ENCODE measurements at regions not wholly inside any gene's neighbourhood (a gene's known extent, or its start where the extent isn't known, plus 50 kb on each side); places are given as distances from the start of the nearest gene placed in this dataset.
"Not testable (repeated sequence)": the region's sequence is repeated elsewhere in the genome, so short reads cannot be mapped to it uniquely, and the experiment has no call there.

DNA sequence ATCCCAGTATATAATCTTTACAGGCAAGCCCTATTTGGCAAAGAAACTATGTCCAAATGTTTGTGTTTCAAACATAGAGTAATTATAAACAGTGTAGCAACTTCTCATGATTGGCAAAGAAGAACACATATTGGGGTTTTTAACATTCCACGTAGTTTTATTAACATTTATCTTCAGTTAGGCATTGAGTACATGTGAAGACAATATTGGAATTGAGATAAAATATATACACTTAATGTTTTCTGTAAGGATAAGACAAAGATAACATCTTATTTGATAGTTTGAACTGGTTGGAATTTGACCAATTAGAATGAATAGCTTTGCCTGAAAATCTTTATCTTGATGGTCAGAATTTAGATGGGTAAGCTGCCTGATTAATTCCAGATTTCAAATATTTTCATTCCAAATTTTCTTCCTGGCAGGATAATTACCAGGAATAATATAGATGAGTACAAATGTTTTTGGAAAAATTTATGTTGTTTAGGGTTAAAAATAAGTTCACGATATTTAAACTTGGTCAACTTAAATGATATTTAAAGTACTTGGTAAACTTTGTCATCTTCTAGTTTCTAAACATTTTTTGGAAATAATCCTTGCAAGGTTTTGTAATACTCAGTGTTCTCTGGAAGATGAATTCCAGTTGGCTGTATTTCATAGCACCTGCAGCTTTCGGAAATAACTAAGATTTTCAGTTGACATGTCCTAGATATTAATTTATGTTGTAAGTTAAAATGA lies 536.5 kb upstream of the SPRY2 start:
- FAIRE-seq (no peak), DNase-seq (no peak)
- TF ChIP-seq, protein P1, sequence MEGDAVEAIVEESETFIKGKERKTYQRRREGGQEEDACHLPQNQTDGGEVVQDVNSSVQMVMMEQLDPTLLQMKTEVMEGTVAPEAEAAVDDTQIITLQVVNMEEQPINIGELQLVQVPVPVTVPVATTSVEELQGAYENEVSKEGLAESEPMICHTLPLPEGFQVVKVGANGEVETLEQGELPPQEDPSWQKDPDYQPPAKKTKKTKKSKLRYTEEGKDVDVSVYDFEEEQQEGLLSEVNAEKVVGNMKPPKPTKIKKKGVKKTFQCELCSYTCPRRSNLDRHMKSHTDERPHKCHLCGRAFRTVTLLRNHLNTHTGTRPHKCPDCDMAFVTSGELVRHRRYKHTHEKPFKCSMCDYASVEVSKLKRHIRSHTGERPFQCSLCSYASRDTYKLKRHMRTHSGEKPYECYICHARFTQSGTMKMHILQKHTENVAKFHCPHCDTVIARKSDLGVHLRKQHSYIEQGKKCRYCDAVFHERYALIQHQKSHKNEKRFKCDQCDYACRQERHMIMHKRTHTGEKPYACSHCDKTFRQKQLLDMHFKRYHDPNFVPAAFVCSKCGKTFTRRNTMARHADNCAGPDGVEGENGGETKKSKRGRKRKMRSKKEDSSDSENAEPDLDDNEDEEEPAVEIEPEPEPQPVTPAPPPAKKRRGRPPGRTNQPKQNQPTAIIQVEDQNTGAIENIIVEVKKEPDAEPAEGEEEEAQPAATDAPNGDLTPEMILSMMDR (IDR thresholded peaks at IDR 0.05; ENCODE audit: borderline replicate concordance, extremely low read depth, insufficient read depth) = no peak
- Histone ChIP-seq H3K9me3 (ENCODE audit: control insufficient read depth in 2 of 3, insufficient read depth in 1 of 3, low read length in 3 of 3) (no peaks in the 10 kb centered on the region), H3K36me3 (ENCODE audit: control insufficient read depth in 2 of 3, insufficient read depth in 3 of 3, low read length in 3 of 3) (no peaks in the 10 kb centered on the region), H3K4me3 (ENCODE audit: low read length in 3 of 3) (no peak overlapping the region), H3K9ac (ENCODE audit: low read length in 3 of 3) (no peak overlapping the region), H3K4me1 (ENCODE audit: control insufficient read depth in 2 of 3, insufficient read depth in 2 of 3, low read depth in 1 of 3, low read length in 3 of 3) (no peaks in the 10 kb centered on the region), H3K27me3 (ENCODE audit: control insufficient read depth, insufficient read depth, low read length) (no peaks in the 10 kb centered on the region), H3K27ac (ENCODE audit: low read depth in 2 of 2, low read length in 2 of 2) (no peak overlapping the region)
- intact Hi-C loops (cut with DNase I) = no loop called here

DNA sequence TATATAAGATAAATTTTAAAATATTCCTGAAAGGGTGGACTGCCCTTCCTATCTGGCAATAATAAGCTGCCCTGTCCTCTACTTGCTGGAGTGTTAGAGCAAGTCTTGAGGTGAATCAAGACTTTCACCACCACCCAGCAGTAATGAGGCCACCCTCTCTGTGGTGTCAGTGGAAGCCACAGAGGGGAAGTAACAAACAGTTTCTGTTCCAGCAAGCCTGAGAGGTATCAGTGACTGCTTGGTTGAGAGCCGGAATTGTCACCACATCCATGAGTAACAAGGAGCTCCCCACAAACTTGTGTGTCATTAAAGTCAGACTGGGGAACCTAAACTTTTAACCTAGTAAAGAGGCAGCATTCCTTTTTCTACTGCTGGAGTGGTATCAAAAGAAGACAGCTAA lies 532.7 kb upstream of the SPRY2 start:
- H3K9ac ChIP-seq (ENCODE audit: low read length in 3 of 3) = no peak overlapping the region
- DNase-seq = no peak
- no peak overlapping the region for H3K27ac ChIP-seq (ENCODE audit: low read depth in 2 of 2, low read length in 2 of 2)
- FAIRE-seq = no peak
- H3K27me3 ChIP-seq (ENCODE audit: control insufficient read depth, insufficient read depth, low read length) = no peaks in the 10 kb centered on the region
- intact Hi-C loops (cut with DNase I) = no loop called here
- no peaks in the 10 kb centered on the region for H3K9me3 ChIP-seq (ENCODE audit: control insufficient read depth in 2 of 3, insufficient read depth in 1 of 3, low read length in 3 of 3)
- no peaks in the 10 kb centered on the region for H3K4me1 ChIP-seq (ENCODE audit: control insufficient read depth in 2 of 3, insufficient read depth in 2 of 3, low read depth in 1 of 3, low read length in 3 of 3)
- H3K36me3 ChIP-seq (ENCODE audit: control insufficient read depth in 2 of 3, insufficient read depth in 3 of 3, low read length in 3 of 3) = no peaks in the 10 kb centered on the region
- TF ChIP-seq, protein P1 (IDR thresholded peaks at IDR 0.05; ENCODE audit: borderline replicate concordance, extremely low read depth, insufficient read depth) = no peak
- H3K4me3 ChIP-seq (ENCODE audit: low read length in 3 of 3) = no peak overlapping the region

DNA sequence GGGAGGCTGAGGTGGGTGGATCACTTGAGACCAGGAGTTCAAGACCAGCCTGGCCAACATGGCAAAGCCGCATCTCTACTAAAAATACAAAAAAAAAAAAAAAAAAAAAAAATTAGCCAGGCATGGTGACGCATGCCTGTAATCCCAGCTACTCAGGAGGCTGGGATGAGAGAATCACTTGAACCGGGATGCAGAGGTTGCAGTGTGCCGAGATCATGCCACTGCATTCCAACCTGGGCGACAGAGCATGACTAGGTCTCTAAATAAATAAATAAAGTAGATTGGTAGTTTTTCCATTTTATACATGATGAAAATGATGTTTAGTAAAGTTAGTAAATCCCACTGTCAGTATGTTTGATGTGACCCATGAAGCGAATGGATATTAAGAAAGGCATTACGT lies 531.0 kb upstream of the SPRY2 start:
- H3K27ac ChIP-seq (ENCODE audit: low read depth in 2 of 2, low read length in 2 of 2); H3K27me3 ChIP-seq (ENCODE audit: control insufficient read depth, insufficient read depth, low read length); H3K4me3 ChIP-seq (ENCODE audit: low read length in 3 of 3); H3K9ac ChIP-seq (ENCODE audit: low read length in 3 of 3); H3K9me3 ChIP-seq (ENCODE audit: control insufficient read depth in 2 of 3, insufficient read depth in 1 of 3, low read length in 3 of 3); H3K4me1 ChIP-seq (ENCODE audit: control insufficient read depth in 2 of 3, insufficient read depth in 2 of 3, low read depth in 1 of 3, low read length in 3 of 3); H3K36me3 ChIP-seq (ENCODE audit: control insufficient read depth in 2 of 3, insufficient read depth in 3 of 3, low read length in 3 of 3); intact Hi-C loops (cut with DNase I); FAIRE-seq; DNase-seq: not testable (repeated sequence)

DNA sequence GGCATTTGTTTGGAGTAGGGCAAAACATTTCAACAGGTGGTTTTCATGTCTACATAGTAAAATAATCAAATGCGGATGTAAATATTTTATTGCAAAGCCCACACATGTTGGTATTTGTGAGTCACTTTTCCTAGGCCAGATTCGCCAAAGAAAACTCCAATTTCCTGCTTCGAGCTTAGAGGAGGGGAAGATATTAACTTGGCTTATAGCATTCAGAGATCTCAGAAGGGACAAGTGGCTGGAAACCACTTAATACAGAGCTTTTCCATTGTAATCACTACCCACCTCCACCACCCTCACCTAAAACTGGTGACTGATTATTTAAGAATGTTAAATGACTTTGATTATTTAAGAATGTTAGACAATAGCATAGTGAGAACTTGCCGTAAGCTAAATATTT lies 530.6 kb upstream of the SPRY2 start:
- H3K27me3 ChIP-seq (ENCODE audit: control insufficient read depth, insufficient read depth, low read length) = no peaks in the 10 kb centered on the region
- intact Hi-C loops (cut with DNase I) = no loop called here
- no peaks in the 10 kb centered on the region for H3K36me3 ChIP-seq (ENCODE audit: control insufficient read depth in 2 of 3, insufficient read depth in 3 of 3, low read length in 3 of 3)
- FAIRE-seq = no peak
- no peak overlapping the region for H3K4me3 ChIP-seq (ENCODE audit: low read length in 3 of 3)
- H3K4me1 ChIP-seq (ENCODE audit: control insufficient read depth in 2 of 3, insufficient read depth in 2 of 3, low read depth in 1 of 3, low read length in 3 of 3) = no peaks in the 10 kb centered on the region
- TF ChIP-seq, protein P1 (IDR thresholded peaks at IDR 0.05; ENCODE audit: borderline replicate concordance, extremely low read depth, insufficient read depth) = no peak
- no peak overlapping the region for H3K9ac ChIP-seq (ENCODE audit: low read length in 3 of 3)
- H3K9me3 ChIP-seq (ENCODE audit: control insufficient read depth in 2 of 3, insufficient read depth in 1 of 3, low read length in 3 of 3) = no peaks in the 10 kb centered on the region
- no peak overlapping the region for H3K27ac ChIP-seq (ENCODE audit: low read depth in 2 of 2, low read length in 2 of 2)
- DNase-seq = no peak
